ENCODE measurements at regions not wholly inside any gene's neighbourhood (a gene's known extent, or its start where the extent isn't known, plus 50 kb on each side); places are given as distances from the start of the nearest gene placed in this dataset.

DNA sequence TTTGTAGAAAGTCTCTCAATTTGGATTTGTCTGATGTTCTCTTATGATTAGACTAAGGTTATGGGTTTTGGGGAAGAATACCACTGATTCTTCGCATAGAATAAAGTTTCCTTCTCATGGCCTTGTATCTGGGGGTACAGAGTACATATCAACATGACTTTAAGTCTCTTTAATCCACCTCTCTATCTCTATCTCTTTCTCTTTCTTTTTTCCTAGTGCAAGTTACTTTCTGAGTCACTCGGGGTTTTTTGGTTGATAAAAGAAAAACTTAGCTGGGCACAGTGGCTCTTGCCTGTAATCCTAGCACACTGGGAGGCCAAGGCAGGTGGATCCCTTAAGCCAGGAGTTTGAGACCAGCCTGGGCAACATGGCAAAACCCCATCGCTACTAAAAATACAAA, 100.1 kb upstream of the MAP4K3 start:
- TF ChIP-seq GATA3 (IDR thresholded peaks at IDR 0.05; ENCODE audit: low read depth, low read length) (no peak), GATA2 (IDR thresholded peaks at IDR 0.05; ENCODE audit: low read depth, low read length) (no peak)

DNA sequence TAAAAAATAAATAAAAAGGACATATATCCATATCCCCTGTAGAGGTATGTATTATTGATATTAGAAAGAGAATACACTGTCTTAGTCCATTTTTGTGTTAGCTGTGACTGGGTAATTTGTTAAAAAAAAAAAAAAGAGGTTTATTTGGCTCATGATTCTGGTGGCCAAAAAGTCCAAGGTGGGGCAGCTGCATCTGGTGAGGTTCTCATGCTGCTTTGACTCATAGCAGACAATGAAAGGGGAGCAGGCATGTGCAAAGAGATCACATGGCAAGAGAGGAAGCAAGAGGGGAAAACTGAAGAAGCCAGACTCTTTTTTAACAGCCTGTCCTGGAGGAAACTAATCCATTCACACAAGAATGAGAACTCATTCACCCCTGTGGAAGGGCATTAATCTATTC, 101.6 kb upstream of the MAP4K3 start:
- TF ChIP-seq GATA2 (IDR thresholded peaks at IDR 0.05; ENCODE audit: low read depth, low read length) (no peak), GATA3 (IDR thresholded peaks at IDR 0.05; ENCODE audit: low read depth, low read length) (no peak)

DNA sequence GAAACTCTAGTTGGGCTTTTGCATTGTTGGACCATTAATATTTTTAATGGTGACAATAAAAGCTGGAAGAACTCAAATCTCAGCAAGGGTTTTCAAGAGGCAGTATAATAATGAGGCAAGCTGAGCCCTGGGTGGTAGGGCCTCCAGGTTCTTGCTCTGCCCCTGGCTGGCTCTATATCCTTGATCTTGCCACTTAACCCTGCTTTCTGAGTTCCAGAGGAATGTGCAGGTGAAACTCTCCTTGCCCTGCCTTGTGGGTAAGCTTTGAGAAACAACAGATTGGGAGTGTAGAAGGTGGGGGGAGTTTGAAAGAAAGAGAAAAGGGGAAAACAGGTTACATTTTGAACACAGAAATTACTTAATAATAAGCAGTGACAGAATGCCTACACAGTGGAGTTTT, 103.3 kb upstream of the MAP4K3 start:
- TF ChIP-seq GATA3 (IDR thresholded peaks at IDR 0.05; ENCODE audit: low read depth, low read length) (no peak), GATA2 (IDR thresholded peaks at IDR 0.05; ENCODE audit: low read depth, low read length) (no peak)

DNA sequence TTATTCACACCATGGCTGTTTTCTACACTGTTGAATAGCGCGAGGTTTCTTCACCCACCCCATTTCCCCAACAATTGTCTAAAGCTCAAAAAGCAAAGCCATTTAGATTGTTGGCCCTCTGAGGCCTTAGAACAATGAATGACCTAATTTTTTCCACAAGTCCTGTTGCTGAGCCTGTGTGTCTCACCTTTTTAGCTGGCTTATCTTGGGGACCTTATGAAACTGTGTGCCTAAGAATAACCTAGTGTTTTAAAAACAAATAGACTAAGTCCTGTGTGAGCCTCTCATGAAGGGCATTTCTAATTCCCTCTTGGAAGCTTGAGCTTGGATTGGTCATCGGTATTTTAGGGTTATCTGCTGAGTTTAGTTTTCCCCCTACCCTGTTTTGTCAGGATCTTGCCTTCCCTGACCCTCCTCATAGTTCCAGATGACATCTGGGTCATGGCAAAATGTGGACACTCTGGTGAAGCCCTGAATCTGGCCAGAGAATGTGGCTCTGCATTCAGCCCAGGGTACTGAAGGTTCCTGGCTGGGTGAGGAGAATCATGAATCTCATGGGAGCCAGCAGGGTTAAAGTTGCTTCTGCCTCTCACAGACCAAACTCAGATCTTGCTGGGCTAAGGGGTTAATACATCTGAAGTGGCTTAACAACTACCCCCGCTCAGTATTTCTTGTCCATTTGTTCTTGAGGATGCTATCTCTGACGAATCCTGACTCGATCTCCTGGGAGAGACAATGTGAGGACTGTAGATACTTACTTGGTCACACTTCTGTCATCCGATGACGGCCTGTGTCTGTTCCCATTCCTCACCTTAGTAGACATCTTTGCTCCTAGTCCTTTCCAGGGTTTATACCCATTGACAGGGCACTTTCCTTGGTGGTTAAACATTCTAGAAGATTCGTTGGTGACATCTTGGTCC, 104.2 kb upstream of the MAP4K3 start:
- TF ChIP-seq GATA2 (IDR thresholded peaks at IDR 0.05; ENCODE audit: low read depth, low read length) (no peak), GATA3 (IDR thresholded peaks at IDR 0.05; ENCODE audit: low read depth, low read length) (no peak)

- TF ChIP-seq GATA3 (IDR thresholded peaks at IDR 0.05; ENCODE audit: low read depth, low read length) (peak; percentile 95), GATA2 (IDR thresholded peaks at IDR 0.05; ENCODE audit: low read depth, low read length) (peak; percentile 97)
Measured at GRCh38 chr2:39542523-39542922, 105.4 kb upstream of the MAP4K3 start.

DNA sequence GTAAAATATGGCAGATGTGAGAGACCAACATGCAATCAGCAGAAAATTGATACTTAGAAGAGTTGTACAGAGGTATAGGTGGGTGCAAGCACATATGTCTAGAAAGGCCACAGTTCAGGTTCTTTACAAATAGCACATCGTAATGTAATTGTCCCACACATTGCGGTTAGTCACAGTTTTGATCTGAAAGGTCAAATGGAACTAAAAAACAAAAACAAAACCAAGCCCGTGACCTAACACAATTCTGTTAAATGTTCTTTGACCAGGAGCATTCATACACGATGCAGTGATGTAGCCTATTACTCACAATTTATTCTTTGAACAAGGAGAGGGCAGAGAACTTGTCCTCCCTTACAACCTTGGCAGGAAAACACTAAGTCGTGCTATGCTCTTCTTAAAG, 108.9 kb upstream of the MAP4K3 start:
- TF ChIP-seq GATA2 (IDR thresholded peaks at IDR 0.05; ENCODE audit: low read depth, low read length) (no peak), GATA3 (IDR thresholded peaks at IDR 0.05; ENCODE audit: low read depth, low read length) (no peak)

- no peak for TF ChIP-seq GATA3 (IDR thresholded peaks at IDR 0.05; ENCODE audit: low read depth, low read length)
- TF ChIP-seq GATA2 (IDR thresholded peaks at IDR 0.05; ENCODE audit: low read depth, low read length), result no peak
Measured at GRCh38 chr2:39546409-39546808, 109.3 kb upstream of the MAP4K3 start.

DNA sequence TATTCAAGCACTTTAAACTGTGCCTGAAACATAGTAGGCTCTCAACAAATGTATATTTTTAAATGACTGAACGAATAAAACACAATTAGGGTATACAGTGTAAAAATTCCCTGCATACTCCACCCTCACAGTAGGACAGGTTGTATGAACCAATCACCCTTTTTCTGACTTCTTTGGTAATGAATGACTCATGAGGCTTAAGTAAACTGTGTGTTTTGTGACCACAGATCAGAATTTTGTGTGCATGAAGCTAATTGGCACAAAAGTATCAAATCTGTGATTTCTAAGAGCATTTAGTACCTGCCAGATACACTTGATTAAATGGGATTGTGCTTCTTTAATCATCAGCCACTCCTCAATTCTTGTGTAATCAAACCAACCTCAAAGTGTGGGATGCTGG, 109.9 kb upstream of the MAP4K3 start:
- TF ChIP-seq GATA2 (IDR thresholded peaks at IDR 0.05; ENCODE audit: low read depth, low read length) (no peak), GATA3 (IDR thresholded peaks at IDR 0.05; ENCODE audit: low read depth, low read length) (no peak)

GRCh38 chr2:39547811-39548719, 111.0 kb upstream of the MAP4K3 start:
- TF ChIP-seq GATA2 (IDR thresholded peaks at IDR 0.05; ENCODE audit: low read depth, low read length), result no peak
- TF ChIP-seq GATA3 (IDR thresholded peaks at IDR 0.05; ENCODE audit: low read depth, low read length), result no peak

GRCh38 chr2:39549000-39549399, 111.9 kb upstream of the MAP4K3 start:
- TF ChIP-seq GATA3 (IDR thresholded peaks at IDR 0.05; ENCODE audit: low read depth, low read length), result no peak
- no peak for TF ChIP-seq GATA2 (IDR thresholded peaks at IDR 0.05; ENCODE audit: low read depth, low read length)

- TF ChIP-seq GATA2 (IDR thresholded peaks at IDR 0.05; ENCODE audit: low read depth, low read length), result no peak
- no peak for TF ChIP-seq GATA3 (IDR thresholded peaks at IDR 0.05; ENCODE audit: low read depth, low read length)
Measured at GRCh38 chr2:39549718-39550464, 112.8 kb upstream of the MAP4K3 start.

- TF ChIP-seq GATA3 (IDR thresholded peaks at IDR 0.05; ENCODE audit: low read depth, low read length) (no peak), GATA2 (IDR thresholded peaks at IDR 0.05; ENCODE audit: low read depth, low read length) (no peak)
Measured at GRCh38 chr2:39550701-39551285, 113.7 kb upstream of the MAP4K3 start.

GRCh38 chr2:39558906-39559305, 106.8 kb upstream of the TMEM178A start:
- TF ChIP-seq GATA3 (IDR thresholded peaks at IDR 0.05; ENCODE audit: low read depth, low read length) (no peak), GATA2 (IDR thresholded peaks at IDR 0.05; ENCODE audit: low read depth, low read length) (no peak)
